Nephron progenitor cell (in vitro differentiated cells): ENCODE measurements at regions not wholly inside any gene's neighbourhood (a gene's known extent, or its start where the extent isn't known, plus 50 kb on each side); places are given as distances from the start of the nearest gene placed in this dataset.

Experiments used
- DNase-seq: peaks from one replicate; pipeline ENCODE4 v3.0.0; 2021
- H3K27ac Mint-ChIP-seq: 2 replicates; pipeline ENCODE4 v1.8.0; 2021; ENCODE audit warnings: mild to moderate bottlenecking, moderate library complexity, mixed read lengths
- H3K27me3 Mint-ChIP-seq: 2 replicates; pipeline ENCODE4 v1.8.0; 2021; ENCODE audit warnings: mild to moderate bottlenecking, low read depth, mixed read lengths; ENCODE audit not compliant: poor library complexity
- H3K36me3 Mint-ChIP-seq: 2 replicates; pipeline ENCODE4 v1.8.0; 2021; ENCODE audit warnings: low read depth, mixed read lengths
- H3K4me1 Mint-ChIP-seq: 2 replicates; pipeline ENCODE4 v1.8.0; 2021; ENCODE audit warnings: mixed read lengths
- H3K4me3 Mint-ChIP-seq: 2 replicates; pipeline ENCODE4 v1.8.0; 2021; ENCODE audit warnings: mild to moderate bottlenecking, moderate library complexity, mixed read lengths
- H3K9me3 Mint-ChIP-seq: 2 replicates; pipeline ENCODE4 v1.8.0; 2021; ENCODE audit warnings: mild to moderate bottlenecking, moderate library complexity, mixed read lengths
- CTCF ChIP-seq: fragments of 200-600 bp; sonication (generic); IDR thresholded peaks from 2 replicates; pipeline ENCODE4 v1.5.0; 2021; ENCODE audit warnings: antibody characterized with exemption

- no peak for DNase-seq
- no peak overlapping the region for H3K27ac Mint-ChIP-seq
- peaks cover 4% of the 10 kb centered on the region for H3K27me3 Mint-ChIP-seq
- H3K9me3 Mint-ChIP-seq, result no peaks in the 10 kb centered on the region
- peaks cover 5% of the 10 kb centered on the region for H3K4me1 Mint-ChIP-seq
- no peak for TF ChIP-seq CTCF
- no peak overlapping the region for H3K4me3 Mint-ChIP-seq
- no peaks in the 10 kb centered on the region for H3K36me3 Mint-ChIP-seq
Observed at GRCh38 chr6:40131675-40132074, 197.4 kb upstream of the MOCS1 start.

GRCh38 chr6:40128127-40128526, 193.9 kb upstream of the MOCS1 start:
- no peak overlapping the region for H3K27ac Mint-ChIP-seq
- H3K36me3 Mint-ChIP-seq, result no peaks in the 10 kb centered on the region
- no peak for DNase-seq
- no peak overlapping the region for H3K4me3 Mint-ChIP-seq
- no peaks in the 10 kb centered on the region for H3K9me3 Mint-ChIP-seq
- no peak for TF ChIP-seq CTCF
- H3K4me1 Mint-ChIP-seq, result no peaks in the 10 kb centered on the region
- peaks cover 13% of the 10 kb centered on the region for H3K27me3 Mint-ChIP-seq

- Mint-ChIP-seq H3K4me1 (no peaks in the 10 kb centered on the region), H3K9me3 (no peaks in the 10 kb centered on the region), H3K4me3 (no peak overlapping the region), H3K27ac (no peak overlapping the region), H3K36me3 (no peaks in the 10 kb centered on the region), H3K27me3 (peaks cover 13% of the 10 kb centered on the region)
- no peak for DNase-seq
- no peak for TF ChIP-seq CTCF
Observed at GRCh38 chr6:40125680-40126394, 191.6 kb upstream of the MOCS1 start.

GRCh38 chr6:40124924-40125323, 190.7 kb upstream of the MOCS1 start:
- no peaks in the 10 kb centered on the region for H3K9me3 Mint-ChIP-seq
- no peak overlapping the region for H3K4me3 Mint-ChIP-seq
- DNase-seq, result no peak
- H3K36me3 Mint-ChIP-seq, result no peaks in the 10 kb centered on the region
- H3K27me3 Mint-ChIP-seq, result peaks cover 13% of the 10 kb centered on the region
- H3K27ac Mint-ChIP-seq, result no peak overlapping the region
- TF ChIP-seq CTCF, result no peak
- no peaks in the 10 kb centered on the region for H3K4me1 Mint-ChIP-seq

- no peak overlapping the region for H3K27ac Mint-ChIP-seq
Observed at GRCh38 chr6:40116832-40117231, 182.6 kb upstream of the MOCS1 start.

More at GRCh38 chr6:40116832-40117231, 182.6 kb upstream of the MOCS1 start:
- Mint-ChIP-seq H3K27me3 (peaks cover 12% of the 10 kb centered on the region), H3K4me3 (no peak overlapping the region), H3K9me3 (no peaks in the 10 kb centered on the region), H3K4me1 (no peaks in the 10 kb centered on the region), H3K36me3 (no peaks in the 10 kb centered on the region)
- no peak for TF ChIP-seq CTCF
- no peak for DNase-seq
